Mammary epithelial cell (primary cell): ENCODE measurements at regions not wholly inside any gene's neighbourhood (a gene's known extent, or its start where the extent isn't known, plus 50 kb on each side); places are given as distances from the start of the nearest gene placed in this dataset.

Experiments
- CTCF ChIP-seq, 2 donors: IDR thresholded peaks in 1 of 2; conservative IDR thresholded peaks in 1 of 2; 2 replicates each; pipeline ENCODE4 v1.5.1; 2011 to 2012; ENCODE audit warnings: inconsistent platforms in 2 of 2, low read length in 2 of 2, mild to moderate bottlenecking in 2 of 2, control low read depth in 1 of 2, low read depth in 1 of 2; ENCODE audit not compliant: insufficient read depth in 1 of 2; ENCODE audit errors: extremely low read depth in 1 of 2
- EZH2 ChIP-seq: IDR thresholded peaks from 2 replicates; pipeline ENCODE4 v1.6.1; 2012; ENCODE audit warnings: low read length, inconsistent platforms, borderline replicate concordance

GRCh38 chr21:25424634-25425033 is 182.6 kb downstream of the MRPL39 start:
- TF ChIP-seq CTCF (conservative IDR thresholded peaks at IDR 0.05 in 1 of 2, IDR thresholded peaks at IDR 0.05 in 1 of 2; ENCODE audit: extremely low read depth in 1 of 2, insufficient read depth in 1 of 2, low read depth in 1 of 2, low read length in 2 of 2) (no peak), EZH2 (no peak)
